ENCODE measurements at regions not wholly inside any gene's neighbourhood (a gene's known extent, or its start where the extent isn't known, plus 50 kb on each side); places are given as distances from the start of the nearest gene placed in this dataset.

DNA sequence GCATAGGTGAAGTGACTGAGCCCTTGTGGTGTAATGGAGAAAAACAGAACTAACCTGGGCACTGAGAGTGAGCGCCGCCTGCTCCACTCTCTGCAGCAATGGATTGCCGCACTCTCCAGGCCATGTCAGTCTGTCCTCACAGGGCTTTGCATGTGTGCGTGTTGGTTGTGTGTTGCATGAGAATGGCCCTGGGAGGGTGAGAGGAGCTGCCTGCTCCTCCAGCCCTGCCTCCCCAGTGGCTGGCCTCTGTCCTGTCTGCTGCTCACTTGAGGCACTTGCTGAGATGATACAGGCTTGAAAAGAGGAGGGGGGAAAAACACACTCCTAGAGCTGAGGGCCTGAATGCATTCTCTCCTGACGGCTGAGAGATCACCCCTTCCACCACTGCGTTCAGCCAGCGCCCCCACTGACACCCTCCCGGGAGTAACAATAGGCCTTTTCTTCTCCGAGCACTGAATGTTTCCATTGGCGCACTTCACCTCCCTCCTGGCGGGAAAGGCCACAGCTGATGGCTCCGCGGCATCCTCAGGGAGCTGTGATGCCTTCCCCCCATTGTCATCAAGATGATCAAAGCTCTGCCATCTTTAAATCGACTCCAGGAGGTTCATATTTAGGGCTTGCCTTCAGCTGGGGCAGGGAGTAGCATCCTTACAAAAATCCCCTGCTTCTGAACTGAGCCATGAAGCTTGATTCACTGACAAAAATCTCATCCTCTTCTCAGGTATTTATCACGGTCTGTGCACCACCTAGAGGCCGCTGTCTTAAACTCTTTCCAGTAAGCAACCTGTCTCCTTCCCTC, 49.9 kb upstream of the DAPL1 start:
- no peak overlapping the region for H3K4me3 ChIP-seq (ENCODE audit: low read depth, low read length)
- H3K36me3 ChIP-seq (ENCODE audit: control insufficient read depth, insufficient read depth, low read length), result no peaks in the 10 kb centered on the region
- TF ChIP-seq, protein P1, sequence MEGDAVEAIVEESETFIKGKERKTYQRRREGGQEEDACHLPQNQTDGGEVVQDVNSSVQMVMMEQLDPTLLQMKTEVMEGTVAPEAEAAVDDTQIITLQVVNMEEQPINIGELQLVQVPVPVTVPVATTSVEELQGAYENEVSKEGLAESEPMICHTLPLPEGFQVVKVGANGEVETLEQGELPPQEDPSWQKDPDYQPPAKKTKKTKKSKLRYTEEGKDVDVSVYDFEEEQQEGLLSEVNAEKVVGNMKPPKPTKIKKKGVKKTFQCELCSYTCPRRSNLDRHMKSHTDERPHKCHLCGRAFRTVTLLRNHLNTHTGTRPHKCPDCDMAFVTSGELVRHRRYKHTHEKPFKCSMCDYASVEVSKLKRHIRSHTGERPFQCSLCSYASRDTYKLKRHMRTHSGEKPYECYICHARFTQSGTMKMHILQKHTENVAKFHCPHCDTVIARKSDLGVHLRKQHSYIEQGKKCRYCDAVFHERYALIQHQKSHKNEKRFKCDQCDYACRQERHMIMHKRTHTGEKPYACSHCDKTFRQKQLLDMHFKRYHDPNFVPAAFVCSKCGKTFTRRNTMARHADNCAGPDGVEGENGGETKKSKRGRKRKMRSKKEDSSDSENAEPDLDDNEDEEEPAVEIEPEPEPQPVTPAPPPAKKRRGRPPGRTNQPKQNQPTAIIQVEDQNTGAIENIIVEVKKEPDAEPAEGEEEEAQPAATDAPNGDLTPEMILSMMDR (IDR thresholded peaks at IDR 0.05; ENCODE audit: insufficient read depth, low read length, severe bottlenecking), result peak; percentile 75
- peaks cover 2% of the 10 kb centered on the region for H3K27me3 ChIP-seq (ENCODE audit: control insufficient read depth, insufficient read depth, low read length)
- DNase-seq (ENCODE audit: low read depth) (peak; percentile 72), FAIRE-seq (no peak)
